ENCODE measurements at regions not wholly inside any gene's neighbourhood (a gene's known extent, or its start where the extent isn't known, plus 50 kb on each side); places are given as distances from the start of the nearest gene placed in this dataset.

DNA sequence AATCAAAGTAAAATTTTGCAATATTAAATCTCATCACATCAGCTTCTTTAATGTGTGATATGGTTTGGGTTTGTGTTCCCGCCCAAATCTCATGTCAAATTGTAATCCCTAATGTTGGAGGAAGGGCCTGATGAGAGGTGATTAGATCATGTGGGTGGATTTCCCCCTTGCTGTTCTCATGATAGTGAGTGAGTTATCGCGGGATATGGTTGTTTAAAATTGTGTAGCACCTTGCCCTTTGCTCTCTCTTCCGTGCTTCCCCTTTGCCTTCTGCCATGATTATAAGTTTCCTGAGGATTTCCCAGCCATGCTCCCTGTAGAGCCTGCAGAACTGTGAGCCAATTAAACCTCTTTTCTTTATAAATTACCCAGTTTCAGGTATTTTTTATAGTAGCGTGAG, 131.9 kb downstream of the ZNF326 start:
- TF ChIP-seq, protein P1, sequence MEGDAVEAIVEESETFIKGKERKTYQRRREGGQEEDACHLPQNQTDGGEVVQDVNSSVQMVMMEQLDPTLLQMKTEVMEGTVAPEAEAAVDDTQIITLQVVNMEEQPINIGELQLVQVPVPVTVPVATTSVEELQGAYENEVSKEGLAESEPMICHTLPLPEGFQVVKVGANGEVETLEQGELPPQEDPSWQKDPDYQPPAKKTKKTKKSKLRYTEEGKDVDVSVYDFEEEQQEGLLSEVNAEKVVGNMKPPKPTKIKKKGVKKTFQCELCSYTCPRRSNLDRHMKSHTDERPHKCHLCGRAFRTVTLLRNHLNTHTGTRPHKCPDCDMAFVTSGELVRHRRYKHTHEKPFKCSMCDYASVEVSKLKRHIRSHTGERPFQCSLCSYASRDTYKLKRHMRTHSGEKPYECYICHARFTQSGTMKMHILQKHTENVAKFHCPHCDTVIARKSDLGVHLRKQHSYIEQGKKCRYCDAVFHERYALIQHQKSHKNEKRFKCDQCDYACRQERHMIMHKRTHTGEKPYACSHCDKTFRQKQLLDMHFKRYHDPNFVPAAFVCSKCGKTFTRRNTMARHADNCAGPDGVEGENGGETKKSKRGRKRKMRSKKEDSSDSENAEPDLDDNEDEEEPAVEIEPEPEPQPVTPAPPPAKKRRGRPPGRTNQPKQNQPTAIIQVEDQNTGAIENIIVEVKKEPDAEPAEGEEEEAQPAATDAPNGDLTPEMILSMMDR (IDR thresholded peaks at IDR 0.05; ENCODE audit: control insufficient read depth, extremely low read depth, insufficient read depth): no peak
- no peak for DNase-seq (ENCODE audit: low read depth)
- H3K4me3 ChIP-seq (ENCODE audit: low read depth, low read length): no peak overlapping the region

DNA sequence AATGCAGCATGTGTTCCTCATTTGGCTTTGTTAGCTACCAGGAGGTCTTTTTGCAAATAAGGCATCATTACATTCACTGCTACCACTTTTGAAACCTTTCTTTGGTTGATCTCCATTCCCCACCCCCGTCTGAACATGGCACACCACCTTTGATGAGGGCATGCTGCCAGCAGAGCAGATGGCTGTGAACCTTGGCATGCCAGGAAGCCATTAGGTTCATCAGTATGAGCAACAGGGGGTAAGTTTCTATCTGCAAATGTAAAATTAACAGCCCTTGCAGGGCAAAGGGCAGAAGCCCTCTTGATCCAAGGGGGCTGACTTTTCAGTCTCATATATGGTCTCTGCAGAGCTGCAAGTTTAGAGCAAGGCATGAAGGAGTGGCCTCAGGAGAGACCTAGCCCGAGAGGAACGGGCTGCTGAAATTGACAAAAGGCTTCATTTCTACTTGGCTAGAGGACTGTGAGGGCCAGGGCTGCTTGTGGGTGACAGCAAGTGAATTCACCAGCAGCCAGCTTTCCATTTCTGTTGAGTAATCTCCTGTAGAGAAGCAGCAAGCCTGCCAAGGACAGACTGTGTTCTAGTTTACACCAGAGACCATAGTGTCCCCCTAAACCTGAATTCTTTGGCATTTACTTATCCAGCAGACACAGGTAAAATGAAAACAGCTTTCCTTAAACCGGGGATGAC, 127.9 kb downstream of the ZNF326 start:
- no peak overlapping the region for H3K4me3 ChIP-seq (ENCODE audit: low read depth, low read length)
- DNase-seq (ENCODE audit: low read depth): no peak
- TF ChIP-seq, protein P1 (IDR thresholded peaks at IDR 0.05; ENCODE audit: control insufficient read depth, extremely low read depth, insufficient read depth): no peak

DNA sequence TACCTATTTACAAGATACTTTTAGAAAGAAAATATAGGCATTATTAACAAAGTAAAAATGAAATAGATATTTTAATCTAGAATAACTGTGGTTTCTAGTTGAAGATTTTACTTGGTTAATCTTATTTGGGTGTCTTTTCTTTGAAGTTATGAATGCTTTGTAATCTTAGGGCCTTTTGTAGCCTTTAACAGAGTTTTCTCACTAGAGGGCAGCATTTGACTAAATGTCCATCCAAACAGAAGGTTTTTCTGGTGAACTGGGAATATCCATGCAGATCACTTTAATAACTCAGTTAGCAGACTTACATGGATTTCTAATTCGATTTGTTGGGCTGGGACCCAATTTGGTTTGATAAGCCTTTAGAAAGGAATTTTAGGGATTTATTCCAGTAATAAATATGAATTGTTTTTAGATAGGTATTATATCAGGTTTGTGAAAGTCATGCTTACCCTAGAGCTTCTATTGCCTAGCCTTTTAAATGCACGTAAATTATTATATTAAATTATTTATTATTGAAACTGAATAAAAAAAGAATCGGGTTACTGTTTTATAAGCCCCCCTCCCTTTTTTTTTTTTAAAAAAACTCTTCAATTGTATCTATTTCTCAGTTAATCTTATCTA, 119.7 kb downstream of the ZNF326 start:
- DNase-seq (ENCODE audit: low read depth): peak; percentile 13
- TF ChIP-seq, protein P1 (IDR thresholded peaks at IDR 0.05; ENCODE audit: control insufficient read depth, extremely low read depth, insufficient read depth): peak; percentile 71
- H3K4me3 ChIP-seq (ENCODE audit: low read depth, low read length): no peak overlapping the region

DNA sequence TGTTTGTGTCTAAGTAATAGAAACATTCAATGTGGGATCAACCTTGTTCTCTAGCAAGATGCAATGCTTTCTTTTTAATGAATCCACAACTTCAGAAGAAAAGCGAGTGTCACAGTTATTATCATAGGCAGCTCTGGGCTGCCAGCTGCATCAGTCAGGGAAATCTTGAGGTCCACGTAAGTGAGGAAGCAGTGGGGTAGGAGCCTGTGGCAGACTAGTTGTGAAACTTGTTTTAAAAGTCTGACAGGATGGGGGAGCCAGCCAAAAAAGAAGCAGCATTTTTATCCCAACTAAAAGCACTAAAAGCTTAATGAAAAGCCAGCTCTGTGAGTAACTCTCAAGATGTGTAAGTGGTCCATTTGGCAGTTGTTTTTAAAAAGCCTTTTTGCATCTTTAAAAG, 113.1 kb downstream of the ZNF326 start:
- TF ChIP-seq, protein P1 (IDR thresholded peaks at IDR 0.05; ENCODE audit: control insufficient read depth, extremely low read depth, insufficient read depth): no peak
- DNase-seq (ENCODE audit: low read depth): no peak

DNA sequence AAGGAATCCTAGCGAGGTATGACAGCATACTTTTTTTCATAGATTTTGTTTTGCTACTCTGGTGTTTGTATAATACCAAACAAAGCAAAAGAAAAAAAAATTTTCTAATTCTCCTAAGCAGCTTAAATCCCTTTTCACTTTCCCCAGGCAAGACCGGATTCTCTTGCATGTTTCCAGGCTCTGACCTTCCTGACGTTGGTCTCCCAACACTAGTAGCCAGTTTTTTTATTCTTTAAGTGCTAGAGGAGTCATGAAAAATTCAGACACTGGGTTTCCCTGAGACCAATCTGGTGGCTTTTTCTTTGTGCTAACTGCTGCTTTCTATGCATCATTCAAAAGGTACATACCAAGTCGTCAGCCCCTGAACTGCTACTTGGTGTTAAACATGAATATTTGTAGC, 111.4 kb downstream of the ZNF326 start:
- no peak for DNase-seq (ENCODE audit: low read depth)
- TF ChIP-seq, protein P1 (IDR thresholded peaks at IDR 0.05; ENCODE audit: control insufficient read depth, extremely low read depth, insufficient read depth): no peak
- H3K4me3 ChIP-seq (ENCODE audit: low read depth, low read length): no peak overlapping the region

More for the DNA sequence above, 113.1 kb downstream of the ZNF326 start:
- H3K4me3 ChIP-seq (ENCODE audit: low read depth, low read length): no peak overlapping the region

DNA sequence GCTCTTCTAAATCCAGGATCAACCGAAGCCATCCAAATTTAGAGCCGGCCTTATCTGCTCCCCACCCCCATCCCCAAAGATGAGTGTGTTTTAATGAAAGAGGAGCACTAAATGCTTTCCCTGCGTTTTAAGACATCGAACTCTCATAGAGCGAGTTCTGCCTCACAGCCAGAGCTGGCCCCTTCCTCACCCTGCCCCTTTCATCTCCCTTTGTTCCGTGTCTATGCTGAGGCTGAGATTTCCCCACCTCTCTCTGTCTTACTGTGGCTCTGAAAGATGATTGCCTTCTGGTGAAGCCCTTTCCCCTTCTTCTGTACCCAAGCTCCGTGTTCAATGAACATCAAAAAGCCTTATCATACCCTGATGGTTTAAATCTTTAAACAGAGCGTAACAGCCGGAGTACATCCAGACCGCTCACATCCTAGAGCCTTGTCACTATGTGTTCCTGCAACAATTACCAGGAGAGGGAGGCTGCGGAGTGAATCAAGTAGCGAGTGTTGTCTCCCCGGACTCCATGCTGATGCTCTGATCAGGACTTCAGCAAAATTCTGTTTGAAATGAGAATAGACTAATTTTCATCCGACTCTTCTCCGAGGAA, 110.1 kb downstream of the ZNF326 start:
- TF ChIP-seq, protein P1 (IDR thresholded peaks at IDR 0.05; ENCODE audit: control insufficient read depth, extremely low read depth, insufficient read depth): no peak
- no peak for DNase-seq (ENCODE audit: low read depth)
- H3K4me3 ChIP-seq (ENCODE audit: low read depth, low read length): no peak overlapping the region

All from LNCaP clone FGC (cell line).